WTC11 (cell line): ENCODE measurements at regions not wholly inside any gene's neighbourhood (a gene's known extent, or its start where the extent isn't known, plus 50 kb on each side); places are given as distances from the start of the nearest gene placed in this dataset.

ENCODE experiments used
- ATAC-seq: fragments of 200-7000 bp; cut with Tn5 transposase; 2 replicates; pipeline ENCODE4 v1.10.0; 2021; ENCODE audit warnings: mild to moderate bottlenecking, moderate library complexity
- CTCF ChIA-PET: fragments of 300-600 bp; sonication (Branson Sonifier 250); formaldehyde crosslinking; loops from one replicate; lab custom pipeline; 2021; ENCODE audit warnings: antibody characterized with exemption; lab: Charles Lee
- POLR2A ChIA-PET: fragments of 350-600 bp; sonication (Branson Sonifier 250); formaldehyde crosslinking; loops from one replicate; lab custom pipeline; 2021; ENCODE audit warnings: antibody characterized with exemption; lab: Charles Lee
- DNase-seq: peaks from one replicate; pipeline ENCODE4 v3.0.0; 2021; ENCODE audit warnings: low spot score
- H3K27ac Mint-ChIP-seq: 2 replicates; pipeline ENCODE4 v1.8.0; 2021; ENCODE audit warnings: mixed read lengths
- H3K27me3 Mint-ChIP-seq: 2 replicates; pipeline ENCODE4 v1.8.0; 2021; ENCODE audit warnings: low read depth, mild to moderate bottlenecking, moderate library complexity, mixed read lengths
- H3K36me3 Mint-ChIP-seq: 2 replicates; pipeline ENCODE4 v1.8.0; 2021; ENCODE audit warnings: mixed read lengths
- H3K4me1 Mint-ChIP-seq: 2 replicates; pipeline ENCODE4 v1.8.0; 2022; ENCODE audit warnings: mixed read lengths
- H3K4me3 Mint-ChIP-seq: 2 replicates; pipeline ENCODE4 v1.8.0; 2021; ENCODE audit warnings: mild to moderate bottlenecking, moderate library complexity, mixed read lengths
- H3K9me3 Mint-ChIP-seq: 2 replicates; pipeline ENCODE4 v1.8.0; 2021; ENCODE audit warnings: mixed read lengths
- CREB1 ChIP-seq: sonication (generic); formaldehyde crosslinking; IDR thresholded peaks from 2 replicates; pipeline ENCODE4 v1.8.0; 2023; ENCODE audit warnings: mild to moderate bottlenecking, missing genetic modification reagents
- FOXJ3 ChIP-seq: sonication (generic); formaldehyde crosslinking; IDR thresholded peaks from 2 replicates; pipeline ENCODE4 v1.9.0; 2021; ENCODE audit warnings: missing genetic modification reagents, mild to moderate bottlenecking, borderline replicate concordance
- FOXK1 ChIP-seq: sonication (generic); formaldehyde crosslinking; IDR thresholded peaks from 2 replicates; pipeline ENCODE4 v1.8.0; 2022; ENCODE audit warnings: mild to moderate bottlenecking, moderate library complexity, missing genetic modification reagents
- GABPB1 ChIP-seq: sonication (generic); formaldehyde crosslinking; IDR thresholded peaks from 2 replicates; pipeline ENCODE4 v1.8.1; 2023; ENCODE audit warnings: mild to moderate bottlenecking, missing genetic modification reagents
- IRF2 ChIP-seq: sonication (generic); formaldehyde crosslinking; IDR thresholded peaks from 2 replicates; pipeline ENCODE4 v1.8.0; 2022; ENCODE audit warnings: low read depth, missing genetic modification reagents, borderline replicate concordance
- MYBL2 ChIP-seq: sonication (generic); formaldehyde crosslinking; IDR thresholded peaks from 2 replicates; pipeline ENCODE4 v1.8.1; 2023; ENCODE audit warnings: mild to moderate bottlenecking, moderate library complexity, missing genetic modification reagents
- NFE2L1 ChIP-seq: sonication (generic); formaldehyde crosslinking; IDR thresholded peaks from 2 replicates; pipeline ENCODE4 v1.8.1; 2023; ENCODE audit warnings: missing genetic modification reagents
- OVOL2 ChIP-seq: fragments of 250-450 bp; sonication (Bioruptor Pico); IDR thresholded peaks from 2 replicates; pipeline ENCODE4 v1.9.0; 2021; ENCODE audit warnings: mild to moderate bottlenecking, borderline replicate concordance
- SOX15 ChIP-seq: fragments of 250-450 bp; sonication (Bioruptor Pico); IDR thresholded peaks from 2 replicates; pipeline ENCODE4 v1.9.0; 2021; ENCODE audit warnings: mild to moderate bottlenecking
- ZNF138 ChIP-seq: sonication (generic); formaldehyde crosslinking; conservative IDR thresholded peaks from 2 replicates; pipeline ENCODE4 v1.8.1; 2022; ENCODE audit warnings: mild to moderate bottlenecking, moderate library complexity, missing genetic modification reagents
- ZNF423 ChIP-seq: fragments of 250-450 bp; sonication (Bioruptor Pico); IDR thresholded peaks from 2 replicates; pipeline ENCODE4 v2.1.2; 2022; ENCODE audit warnings: mild to moderate bottlenecking, moderate library complexity
- ZNF671 ChIP-seq: fragments of 250-450 bp; sonication (Bioruptor Pico); IDR thresholded peaks from 2 replicates; pipeline ENCODE4 v1.8.0; 2021; ENCODE audit warnings: mild to moderate bottlenecking
- TF ChIP-seq, protein P1 (sequence below): sonication (generic); formaldehyde crosslinking; IDR thresholded peaks from 2 replicates; pipeline ENCODE4 v1.8.1; 2023; ENCODE audit warnings: mild to moderate bottlenecking, missing genetic modification reagents, borderline replicate concordance
- TF ChIP-seq, protein P2 (sequence below): sonication (generic); formaldehyde crosslinking; IDR thresholded peaks from 2 replicates; pipeline ENCODE4 v1.8.1; 2022; ENCODE audit warnings: low read depth, missing genetic modification reagents, borderline replicate concordance
- TF ChIP-seq, protein P3 (sequence below): sonication (generic); formaldehyde crosslinking; IDR thresholded peaks from 2 replicates; pipeline ENCODE4 v1.8.1; 2023; ENCODE audit warnings: mild to moderate bottlenecking, missing genetic modification reagents
- TF ChIP-seq, protein P4 (sequence below): sonication (generic); formaldehyde crosslinking; IDR thresholded peaks from 2 replicates; pipeline ENCODE4 v1.8.1; 2023; ENCODE audit warnings: mild to moderate bottlenecking, missing genetic modification reagents
- TF ChIP-seq, protein P5 (sequence below): fragments of 250-450 bp; sonication (Bioruptor Pico); IDR thresholded peaks from 2 replicates; pipeline ENCODE4 v1.9.0; 2021; ENCODE audit warnings: mild to moderate bottlenecking
- TF ChIP-seq, protein P6 (sequence below): fragments of 250-450 bp; sonication (Bioruptor Pico); IDR thresholded peaks from 2 replicates; pipeline ENCODE4 v1.9.0; 2021; ENCODE audit warnings: mild to moderate bottlenecking
- TF ChIP-seq, protein P7 (sequence below): sonication (generic); formaldehyde crosslinking; IDR thresholded peaks from 2 replicates; pipeline ENCODE4 v1.8.1; 2022; ENCODE audit warnings: missing genetic modification reagents, borderline replicate concordance

DNA sequence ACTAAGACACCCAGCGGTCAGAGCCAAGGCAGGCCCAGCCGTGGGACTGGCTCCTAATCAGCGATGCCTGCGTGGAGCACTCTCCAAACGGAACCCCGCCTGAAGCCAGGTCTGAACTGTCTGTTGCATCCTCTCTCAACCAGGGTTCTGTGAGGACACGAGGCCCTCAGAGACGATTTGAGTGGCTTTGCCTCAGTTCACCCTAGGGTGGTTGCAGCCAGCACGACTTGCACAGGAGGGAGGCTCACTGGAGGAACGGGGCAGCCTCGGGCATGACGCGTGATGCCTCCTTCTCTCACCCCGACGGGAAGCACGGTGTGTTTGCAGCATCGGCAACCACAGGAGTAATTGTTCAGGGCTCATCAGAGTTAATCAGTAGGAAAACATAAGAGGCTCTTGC is 336.4 kb downstream of the EIPR1 start:
- H3K9me3 Mint-ChIP-seq, result peaks cover 6% of the 10 kb centered on the region; the same call in 1 of the 2 replicates
- H3K27me3 Mint-ChIP-seq, result no peaks in the 10 kb centered on the region; the same call in 1 of the 2 replicates
- no peak overlapping the region for H3K27ac Mint-ChIP-seq
- POLR2A ChIA-PET, result no interaction called here
- no peaks in the 10 kb centered on the region for H3K4me1 Mint-ChIP-seq
- no peak overlapping the region for H3K4me3 Mint-ChIP-seq
- no peak for ATAC-seq
- CTCF ChIA-PET, result no interaction called here
- DNase-seq, result no peak
- H3K36me3 Mint-ChIP-seq, result no peaks in the 10 kb centered on the region
- TF ChIP-seq ZNF671 (CRISPR knock-in tag), result no peak

DNA sequence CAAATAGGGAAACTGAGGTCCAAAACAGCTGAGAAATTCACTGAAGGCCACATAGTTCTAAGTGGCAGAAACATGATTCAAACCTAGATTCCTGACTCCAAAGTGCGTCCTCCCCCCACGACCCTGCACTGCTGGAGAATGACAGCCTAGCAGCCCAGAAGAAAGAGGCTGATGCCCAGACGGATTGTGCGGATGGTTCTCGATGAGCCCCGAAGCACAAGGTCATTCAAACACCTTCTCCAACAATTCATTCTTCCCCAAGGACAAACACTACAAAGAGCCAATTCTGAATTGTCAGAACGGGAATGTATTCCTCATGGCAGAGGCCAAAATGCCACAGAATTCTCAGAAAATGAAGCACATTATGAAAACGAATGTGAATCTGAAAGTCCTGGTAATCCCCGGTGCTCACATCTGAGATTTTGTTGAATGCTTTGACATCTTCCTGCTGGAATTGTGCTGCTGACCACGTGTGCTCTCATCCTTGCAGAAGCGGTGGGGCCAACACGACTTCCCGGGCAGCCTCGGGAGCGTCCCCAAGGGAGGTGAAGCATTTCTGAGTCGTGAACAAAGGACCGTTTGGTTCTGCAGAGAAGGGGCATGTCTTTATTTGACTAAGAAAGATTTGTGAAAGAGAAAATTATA is 337.0 kb downstream of the EIPR1 start:
- no peaks in the 10 kb centered on the region for H3K4me1 Mint-ChIP-seq
- POLR2A ChIA-PET, result no interaction called here
- no peak overlapping the region for H3K27ac Mint-ChIP-seq

More for the DNA sequence above, 337.0 kb downstream of the EIPR1 start:
- CTCF ChIA-PET, result no interaction called here
- DNase-seq (no peak), ATAC-seq (no peak)
- H3K4me3 Mint-ChIP-seq, result no peak overlapping the region
- TF ChIP-seq, protein P1, sequence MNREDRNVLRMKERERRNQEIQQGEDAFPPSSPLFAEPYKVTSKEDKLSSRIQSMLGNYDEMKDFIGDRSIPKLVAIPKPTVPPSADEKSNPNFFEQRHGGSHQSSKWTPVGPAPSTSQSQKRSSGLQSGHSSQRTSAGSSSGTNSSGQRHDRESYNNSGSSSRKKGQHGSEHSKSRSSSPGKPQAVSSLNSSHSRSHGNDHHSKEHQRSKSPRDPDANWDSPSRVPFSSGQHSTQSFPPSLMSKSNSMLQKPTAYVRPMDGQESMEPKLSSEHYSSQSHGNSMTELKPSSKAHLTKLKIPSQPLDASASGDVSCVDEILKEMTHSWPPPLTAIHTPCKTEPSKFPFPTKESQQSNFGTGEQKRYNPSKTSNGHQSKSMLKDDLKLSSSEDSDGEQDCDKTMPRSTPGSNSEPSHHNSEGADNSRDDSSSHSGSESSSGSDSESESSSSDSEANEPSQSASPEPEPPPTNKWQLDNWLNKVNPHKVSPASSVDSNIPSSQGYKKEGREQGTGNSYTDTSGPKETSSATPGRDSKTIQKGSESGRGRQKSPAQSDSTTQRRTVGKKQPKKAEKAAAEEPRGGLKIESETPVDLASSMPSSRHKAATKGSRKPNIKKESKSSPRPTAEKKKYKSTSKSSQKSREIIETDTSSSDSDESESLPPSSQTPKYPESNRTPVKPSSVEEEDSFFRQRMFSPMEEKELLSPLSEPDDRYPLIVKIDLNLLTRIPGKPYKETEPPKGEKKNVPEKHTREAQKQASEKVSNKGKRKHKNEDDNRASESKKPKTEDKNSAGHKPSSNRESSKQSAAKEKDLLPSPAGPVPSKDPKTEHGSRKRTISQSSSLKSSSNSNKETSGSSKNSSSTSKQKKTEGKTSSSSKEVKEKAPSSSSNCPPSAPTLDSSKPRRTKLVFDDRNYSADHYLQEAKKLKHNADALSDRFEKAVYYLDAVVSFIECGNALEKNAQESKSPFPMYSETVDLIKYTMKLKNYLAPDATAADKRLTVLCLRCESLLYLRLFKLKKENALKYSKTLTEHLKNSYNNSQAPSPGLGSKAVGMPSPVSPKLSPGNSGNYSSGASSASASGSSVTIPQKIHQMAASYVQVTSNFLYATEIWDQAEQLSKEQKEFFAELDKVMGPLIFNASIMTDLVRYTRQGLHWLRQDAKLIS (CRISPR knock-in tag), result no peak
- TF ChIP-seq, protein P2, sequence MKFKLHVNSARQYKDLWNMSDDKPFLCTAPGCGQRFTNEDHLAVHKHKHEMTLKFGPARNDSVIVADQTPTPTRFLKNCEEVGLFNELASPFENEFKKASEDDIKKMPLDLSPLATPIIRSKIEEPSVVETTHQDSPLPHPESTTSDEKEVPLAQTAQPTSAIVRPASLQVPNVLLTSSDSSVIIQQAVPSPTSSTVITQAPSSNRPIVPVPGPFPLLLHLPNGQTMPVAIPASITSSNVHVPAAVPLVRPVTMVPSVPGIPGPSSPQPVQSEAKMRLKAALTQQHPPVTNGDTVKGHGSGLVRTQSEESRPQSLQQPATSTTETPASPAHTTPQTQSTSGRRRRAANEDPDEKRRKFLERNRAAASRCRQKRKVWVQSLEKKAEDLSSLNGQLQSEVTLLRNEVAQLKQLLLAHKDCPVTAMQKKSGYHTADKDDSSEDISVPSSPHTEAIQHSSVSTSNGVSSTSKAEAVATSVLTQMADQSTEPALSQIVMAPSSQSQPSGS (CRISPR knock-in tag), result no peak
- TF ChIP-seq, protein P3, sequence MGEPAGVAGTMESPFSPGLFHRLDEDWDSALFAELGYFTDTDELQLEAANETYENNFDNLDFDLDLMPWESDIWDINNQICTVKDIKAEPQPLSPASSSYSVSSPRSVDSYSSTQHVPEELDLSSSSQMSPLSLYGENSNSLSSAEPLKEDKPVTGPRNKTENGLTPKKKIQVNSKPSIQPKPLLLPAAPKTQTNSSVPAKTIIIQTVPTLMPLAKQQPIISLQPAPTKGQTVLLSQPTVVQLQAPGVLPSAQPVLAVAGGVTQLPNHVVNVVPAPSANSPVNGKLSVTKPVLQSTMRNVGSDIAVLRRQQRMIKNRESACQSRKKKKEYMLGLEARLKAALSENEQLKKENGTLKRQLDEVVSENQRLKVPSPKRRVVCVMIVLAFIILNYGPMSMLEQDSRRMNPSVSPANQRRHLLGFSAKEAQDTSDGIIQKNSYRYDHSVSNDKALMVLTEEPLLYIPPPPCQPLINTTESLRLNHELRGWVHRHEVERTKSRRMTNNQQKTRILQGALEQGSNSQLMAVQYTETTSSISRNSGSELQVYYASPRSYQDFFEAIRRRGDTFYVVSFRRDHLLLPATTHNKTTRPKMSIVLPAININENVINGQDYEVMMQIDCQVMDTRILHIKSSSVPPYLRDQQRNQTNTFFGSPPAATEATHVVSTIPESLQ (CRISPR knock-in tag), result no peak
- TF ChIP-seq, protein P4, sequence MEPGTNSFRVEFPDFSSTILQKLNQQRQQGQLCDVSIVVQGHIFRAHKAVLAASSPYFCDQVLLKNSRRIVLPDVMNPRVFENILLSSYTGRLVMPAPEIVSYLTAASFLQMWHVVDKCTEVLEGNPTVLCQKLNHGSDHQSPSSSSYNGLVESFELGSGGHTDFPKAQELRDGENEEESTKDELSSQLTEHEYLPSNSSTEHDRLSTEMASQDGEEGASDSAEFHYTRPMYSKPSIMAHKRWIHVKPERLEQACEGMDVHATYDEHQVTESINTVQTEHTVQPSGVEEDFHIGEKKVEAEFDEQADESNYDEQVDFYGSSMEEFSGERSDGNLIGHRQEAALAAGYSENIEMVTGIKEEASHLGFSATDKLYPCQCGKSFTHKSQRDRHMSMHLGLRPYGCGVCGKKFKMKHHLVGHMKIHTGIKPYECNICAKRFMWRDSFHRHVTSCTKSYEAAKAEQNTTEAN, result no peak
- TF ChIP-seq ZNF423 (no peak), GABPB1 (CRISPR knock-in tag) (no peak), OVOL2 (no peak), CREB1 (no peak), IRF2 (CRISPR knock-in tag) (no peak), MYBL2 (CRISPR knock-in tag) (no peak), FOXJ3 (no peak), ZNF138 (CRISPR knock-in tag) (no peak), FOXK1 (CRISPR knock-in tag) (no peak), NFE2L1 (CRISPR knock-in tag) (no peak), SOX15 (CRISPR knock-in tag) (no peak)
- TF ChIP-seq, protein P5, sequence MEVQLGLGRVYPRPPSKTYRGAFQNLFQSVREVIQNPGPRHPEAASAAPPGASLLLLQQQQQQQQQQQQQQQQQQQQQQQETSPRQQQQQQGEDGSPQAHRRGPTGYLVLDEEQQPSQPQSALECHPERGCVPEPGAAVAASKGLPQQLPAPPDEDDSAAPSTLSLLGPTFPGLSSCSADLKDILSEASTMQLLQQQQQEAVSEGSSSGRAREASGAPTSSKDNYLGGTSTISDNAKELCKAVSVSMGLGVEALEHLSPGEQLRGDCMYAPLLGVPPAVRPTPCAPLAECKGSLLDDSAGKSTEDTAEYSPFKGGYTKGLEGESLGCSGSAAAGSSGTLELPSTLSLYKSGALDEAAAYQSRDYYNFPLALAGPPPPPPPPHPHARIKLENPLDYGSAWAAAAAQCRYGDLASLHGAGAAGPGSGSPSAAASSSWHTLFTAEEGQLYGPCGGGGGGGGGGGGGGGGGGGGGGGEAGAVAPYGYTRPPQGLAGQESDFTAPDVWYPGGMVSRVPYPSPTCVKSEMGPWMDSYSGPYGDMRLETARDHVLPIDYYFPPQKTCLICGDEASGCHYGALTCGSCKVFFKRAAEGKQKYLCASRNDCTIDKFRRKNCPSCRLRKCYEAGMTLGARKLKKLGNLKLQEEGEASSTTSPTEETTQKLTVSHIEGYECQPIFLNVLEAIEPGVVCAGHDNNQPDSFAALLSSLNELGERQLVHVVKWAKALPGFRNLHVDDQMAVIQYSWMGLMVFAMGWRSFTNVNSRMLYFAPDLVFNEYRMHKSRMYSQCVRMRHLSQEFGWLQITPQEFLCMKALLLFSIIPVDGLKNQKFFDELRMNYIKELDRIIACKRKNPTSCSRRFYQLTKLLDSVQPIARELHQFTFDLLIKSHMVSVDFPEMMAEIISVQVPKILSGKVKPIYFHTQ (CRISPR knock-in tag), result no peak
- TF ChIP-seq, protein P6, sequence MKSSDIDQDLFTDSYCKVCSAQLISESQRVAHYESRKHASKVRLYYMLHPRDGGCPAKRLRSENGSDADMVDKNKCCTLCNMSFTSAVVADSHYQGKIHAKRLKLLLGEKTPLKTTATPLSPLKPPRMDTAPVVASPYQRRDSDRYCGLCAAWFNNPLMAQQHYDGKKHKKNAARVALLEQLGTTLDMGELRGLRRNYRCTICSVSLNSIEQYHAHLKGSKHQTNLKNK, result no peak
- TF ChIP-seq, protein P7, sequence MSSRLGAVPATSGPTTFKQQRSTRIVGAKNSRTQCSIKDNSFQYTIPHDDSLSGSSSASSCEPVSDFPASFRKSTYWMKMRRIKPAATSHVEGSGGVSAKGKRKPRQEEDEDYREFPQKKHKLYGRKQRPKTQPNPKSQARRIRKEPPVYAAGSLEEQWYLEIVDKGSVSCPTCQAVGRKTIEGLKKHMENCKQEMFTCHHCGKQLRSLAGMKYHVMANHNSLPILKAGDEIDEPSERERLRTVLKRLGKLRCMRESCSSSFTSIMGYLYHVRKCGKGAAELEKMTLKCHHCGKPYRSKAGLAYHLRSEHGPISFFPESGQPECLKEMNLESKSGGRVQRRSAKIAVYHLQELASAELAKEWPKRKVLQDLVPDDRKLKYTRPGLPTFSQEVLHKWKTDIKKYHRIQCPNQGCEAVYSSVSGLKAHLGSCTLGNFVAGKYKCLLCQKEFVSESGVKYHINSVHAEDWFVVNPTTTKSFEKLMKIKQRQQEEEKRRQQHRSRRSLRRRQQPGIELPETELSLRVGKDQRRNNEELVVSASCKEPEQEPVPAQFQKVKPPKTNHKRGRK (CRISPR knock-in tag), result no peak
- peaks cover 6% of the 10 kb centered on the region; the same call in 1 of the 2 replicates for H3K9me3 Mint-ChIP-seq
- H3K27me3 Mint-ChIP-seq, result no peaks in the 10 kb centered on the region; the same call in 1 of the 2 replicates
- H3K36me3 Mint-ChIP-seq, result no peaks in the 10 kb centered on the region
